Loucy (cell line): ENCODE measurements at regions not wholly inside any gene's neighbourhood (a gene's known extent, or its start where the extent isn't known, plus 50 kb on each side); places are given as distances from the start of the nearest gene placed in this dataset.

Experiments
- H2AFZ ChIP-seq: fragments of 200-600 bp; sonication (generic); 2 replicates; pipeline ENCODE4 v1.6.0; 2016; ENCODE audit warnings: antibody characterized with exemption, mild to moderate bottlenecking, low read length, moderate library complexity
- H3F3A ChIP-seq: fragments of 200-600 bp; 2 replicates; pipeline ENCODE4 v1.6.0; 2016; ENCODE audit warnings: antibody characterized with exemption, low read depth, mild to moderate bottlenecking
- H3K27me3 ChIP-seq: fragments of 200-600 bp; sonication (generic); 2 replicates; pipeline ENCODE4 v1.6.1; 2014; ENCODE audit warnings: low read length, mild to moderate bottlenecking; ENCODE audit not compliant: insufficient read depth, poor library complexity, severe bottlenecking
- H3K36me3 ChIP-seq: fragments of 200-600 bp; sonication (generic); 2 replicates; pipeline ENCODE4 v1.6.1; 2016; ENCODE audit warnings: low read length; ENCODE audit not compliant: insufficient read depth
- H3K4me1 ChIP-seq: fragments of 200-600 bp; sonication (generic); 2 replicates; pipeline ENCODE4 v1.5.1; 2014; ENCODE audit warnings: low read length, mild to moderate bottlenecking; ENCODE audit not compliant: insufficient read depth, poor library complexity, severe bottlenecking
- H3K4me2 ChIP-seq: fragments of 200-600 bp; sonication (generic); 2 replicates; pipeline ENCODE4 v1.6.0; 2014; ENCODE audit warnings: antibody characterized with exemption, low read length, low read depth, mild to moderate bottlenecking; ENCODE audit not compliant: poor library complexity, severe bottlenecking
- H3K4me3 ChIP-seq: fragments of 200-600 bp; sonication (generic); 2 replicates; pipeline ENCODE4 v1.5.1; 2014; ENCODE audit warnings: low read length, mild to moderate bottlenecking, mixed read lengths; ENCODE audit not compliant: poor library complexity, severe bottlenecking
- H3K79me2 ChIP-seq: fragments of 200-600 bp; sonication (generic); 2 replicates; pipeline ENCODE4 v1.6.1; 2014; ENCODE audit warnings: low read length; ENCODE audit not compliant: insufficient read depth
- H3K9ac ChIP-seq: fragments of 200-600 bp; sonication (generic); 2 replicates; pipeline ENCODE4 v1.6.0; 2014; ENCODE audit warnings: mild to moderate bottlenecking, low read depth, low read length, moderate library complexity; ENCODE audit not compliant: poor library complexity, severe bottlenecking
- H3K9me2 ChIP-seq: fragments of 200-600 bp; sonication (generic); replicated peaks from 2 replicates; pipeline ENCODE4 v1.6.1; 2016; ENCODE audit warnings: low read depth, low read length, mixed read lengths
- H3K9me3 ChIP-seq: fragments of 200-600 bp; sonication (generic); 2 replicates; pipeline ENCODE4 v1.6.1; 2014; ENCODE audit warnings: mild to moderate bottlenecking, antibody characterized with exemption, low read length, low read depth; ENCODE audit not compliant: insufficient read depth
- H4K20me1 ChIP-seq: fragments of 200-600 bp; sonication (generic); 2 replicates; pipeline ENCODE4 v1.6.0; 2014; ENCODE audit warnings: antibody characterized with exemption, low read length, mild to moderate bottlenecking; ENCODE audit not compliant: insufficient read depth, poor library complexity, severe bottlenecking
- EZH2phosphoT487 ChIP-seq: fragments of 200-600 bp; IDR thresholded peaks from 2 replicates; pipeline ENCODE4 v1.6.1; 2018; ENCODE audit warnings: antibody characterized with exemption, mild to moderate bottlenecking, moderate library complexity, borderline replicate concordance
- TF ChIP-seq, protein P1 (sequence below): fragments of 200-600 bp; sonication (generic); conservative IDR thresholded peaks from 2 replicates; pipeline ENCODE4 v1.5.1; 2014; ENCODE audit warnings: mild to moderate bottlenecking, antibody characterized with exemption, low read length

- Histone ChIP-seq H3K4me1 (no peaks in the 10 kb centered on the region), H4K20me1 (no peaks in the 10 kb centered on the region), H3K4me2 (no peak overlapping the region), H3K4me3 (no peak overlapping the region), H2AFZ (no peak overlapping the region), H3K27me3 (no peaks in the 10 kb centered on the region), H3K79me2 (no peaks in the 10 kb centered on the region), H3K9me3 (no peaks in the 10 kb centered on the region), H3K9ac (no peak overlapping the region), H3K9me2 (no peaks in the 10 kb centered on the region), H3F3A (no peaks in the 10 kb centered on the region), H3K36me3 (no peaks in the 10 kb centered on the region)
- no peak for TF ChIP-seq EZH2phosphoT487
- TF ChIP-seq, protein P1, sequence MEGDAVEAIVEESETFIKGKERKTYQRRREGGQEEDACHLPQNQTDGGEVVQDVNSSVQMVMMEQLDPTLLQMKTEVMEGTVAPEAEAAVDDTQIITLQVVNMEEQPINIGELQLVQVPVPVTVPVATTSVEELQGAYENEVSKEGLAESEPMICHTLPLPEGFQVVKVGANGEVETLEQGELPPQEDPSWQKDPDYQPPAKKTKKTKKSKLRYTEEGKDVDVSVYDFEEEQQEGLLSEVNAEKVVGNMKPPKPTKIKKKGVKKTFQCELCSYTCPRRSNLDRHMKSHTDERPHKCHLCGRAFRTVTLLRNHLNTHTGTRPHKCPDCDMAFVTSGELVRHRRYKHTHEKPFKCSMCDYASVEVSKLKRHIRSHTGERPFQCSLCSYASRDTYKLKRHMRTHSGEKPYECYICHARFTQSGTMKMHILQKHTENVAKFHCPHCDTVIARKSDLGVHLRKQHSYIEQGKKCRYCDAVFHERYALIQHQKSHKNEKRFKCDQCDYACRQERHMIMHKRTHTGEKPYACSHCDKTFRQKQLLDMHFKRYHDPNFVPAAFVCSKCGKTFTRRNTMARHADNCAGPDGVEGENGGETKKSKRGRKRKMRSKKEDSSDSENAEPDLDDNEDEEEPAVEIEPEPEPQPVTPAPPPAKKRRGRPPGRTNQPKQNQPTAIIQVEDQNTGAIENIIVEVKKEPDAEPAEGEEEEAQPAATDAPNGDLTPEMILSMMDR: no peak; the same call in 1 of the 2 replicates
Measured at GRCh38 chr5:18394443-18394804, 760.2 kb downstream of the TAF11L14 start.

GRCh38 chr5:18395126-18396110 is 761.2 kb downstream of the TAF11L14 start:
- H3K9ac ChIP-seq: no peak overlapping the region
- H2AFZ ChIP-seq: peak overlapping the region; percentile 36; the same call in 1 of the 2 replicates
- TF ChIP-seq, protein P1: no peak
- no peak for TF ChIP-seq EZH2phosphoT487

DNA sequence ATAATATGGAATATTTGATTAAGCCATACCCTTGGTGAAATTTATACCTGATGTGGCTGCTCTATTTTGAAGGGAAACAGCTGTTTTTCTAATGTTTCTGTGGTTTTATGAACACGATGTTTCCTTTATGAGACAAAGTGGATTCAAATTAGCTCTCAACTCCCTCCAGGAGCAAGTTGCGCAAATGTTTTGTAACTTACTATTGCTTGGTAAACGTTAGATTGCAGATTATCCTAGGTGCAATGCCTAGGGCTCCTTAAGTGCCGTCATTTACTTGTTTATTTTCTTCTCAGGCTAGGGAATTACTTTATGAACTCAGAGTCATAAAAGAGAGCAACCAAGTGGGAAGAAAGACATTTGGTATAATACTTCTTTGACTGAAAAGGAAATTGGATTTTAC is 763.1 kb downstream of the TAF11L14 start:
- no peaks in the 10 kb centered on the region for H3K27me3 ChIP-seq
- H3K79me2 ChIP-seq: no peaks in the 10 kb centered on the region
- H3K9me3 ChIP-seq: no peaks in the 10 kb centered on the region
- no peaks in the 10 kb centered on the region for H3K4me1 ChIP-seq
- no peaks in the 10 kb centered on the region for H3K36me3 ChIP-seq
- no peak overlapping the region for H3K9ac ChIP-seq
- no peak for TF ChIP-seq EZH2phosphoT487
- TF ChIP-seq, protein P1: no peak
- H3K4me3 ChIP-seq: no peak overlapping the region
- no peaks in the 10 kb centered on the region for H4K20me1 ChIP-seq
- H3F3A ChIP-seq: no peaks in the 10 kb centered on the region
- no peaks in the 10 kb centered on the region for H3K9me2 ChIP-seq
- no peak overlapping the region for H3K4me2 ChIP-seq
- no peak overlapping the region for H2AFZ ChIP-seq

More at GRCh38 chr5:18395126-18396110, 761.2 kb downstream of the TAF11L14 start:
- Histone ChIP-seq H3K9me3 (no peaks in the 10 kb centered on the region), H4K20me1 (no peaks in the 10 kb centered on the region), H3K27me3 (no peaks in the 10 kb centered on the region), H3K9me2 (no peaks in the 10 kb centered on the region), H3K4me1 (no peaks in the 10 kb centered on the region), H3K79me2 (no peaks in the 10 kb centered on the region), H3F3A (no peaks in the 10 kb centered on the region), H3K4me2 (no peak overlapping the region), H3K36me3 (no peaks in the 10 kb centered on the region), H3K4me3 (no peak overlapping the region)
